HT1080 (cell line): ENCODE measurements at regions not wholly inside any gene's neighbourhood (a gene's known extent, or its start where the extent isn't known, plus 50 kb on each side); places are given as distances from the start of the nearest gene placed in this dataset.

ENCODE experiments used
- DNase-seq: peaks from one replicate; pipeline ENCODE4 v3.0.0-alpha.2; 2015; ENCODE audit warnings: low read depth

DNA sequence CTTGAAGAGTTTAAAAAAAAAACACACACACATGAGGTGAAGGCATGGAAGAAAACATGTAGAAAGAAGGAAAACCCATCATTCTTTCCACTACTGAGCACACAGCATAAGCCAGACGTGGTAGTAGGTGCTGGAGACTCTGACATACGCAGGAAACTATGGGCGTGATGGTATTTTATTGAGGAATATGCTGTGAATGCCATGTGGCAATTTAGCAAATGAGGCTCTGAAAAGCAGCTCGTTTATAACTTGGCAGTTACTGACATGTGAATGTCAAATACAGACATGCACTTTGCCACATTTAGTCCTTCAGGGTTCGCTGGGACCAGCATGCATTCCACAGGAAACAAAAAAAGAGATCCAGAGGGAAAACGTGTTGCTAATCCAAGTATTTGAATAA, 74.3 kb upstream of the IFNAR2 start:
- no peak for DNase-seq

DNA sequence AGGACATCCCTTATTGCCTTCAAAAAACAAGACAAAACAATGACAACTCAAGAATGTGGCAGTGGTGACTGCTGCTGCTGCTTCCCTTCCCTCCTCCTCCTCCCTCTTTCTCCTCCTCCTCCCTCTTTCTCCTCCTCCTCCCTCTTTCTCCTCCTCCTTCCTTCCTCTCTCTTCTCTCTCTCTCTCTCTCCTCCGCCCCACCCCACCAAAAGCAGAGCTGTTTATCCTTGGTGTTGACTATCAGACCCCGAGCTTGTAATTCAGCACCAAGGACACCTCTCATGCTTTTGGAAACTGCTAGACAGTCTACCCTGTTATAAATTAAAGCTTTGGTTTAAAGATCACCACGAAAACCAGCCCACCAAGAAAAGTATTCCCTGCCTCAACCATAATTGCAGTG, 72.4 kb upstream of the IFNAR2 start:
- no peak for DNase-seq

DNA sequence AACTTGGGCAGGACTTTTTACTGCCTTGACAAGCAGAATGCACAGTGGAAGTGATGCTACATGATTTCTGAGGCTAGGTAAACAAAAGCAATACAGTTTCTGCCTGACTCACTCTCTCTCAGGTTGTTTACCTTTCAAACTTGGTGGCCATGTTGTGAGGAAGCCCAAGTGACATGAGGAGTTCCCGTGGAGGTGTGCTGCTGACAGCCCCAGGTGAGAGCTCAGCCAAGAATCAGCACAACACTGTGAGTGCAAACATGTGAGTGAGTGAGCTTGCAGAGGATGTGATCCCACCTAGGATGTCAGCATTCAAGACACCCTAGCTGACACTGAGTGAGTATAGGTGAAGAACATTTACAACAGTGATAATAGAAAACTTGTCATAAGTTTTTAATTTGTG, 71.1 kb upstream of the IFNAR2 start:
- no peak for DNase-seq

DNA sequence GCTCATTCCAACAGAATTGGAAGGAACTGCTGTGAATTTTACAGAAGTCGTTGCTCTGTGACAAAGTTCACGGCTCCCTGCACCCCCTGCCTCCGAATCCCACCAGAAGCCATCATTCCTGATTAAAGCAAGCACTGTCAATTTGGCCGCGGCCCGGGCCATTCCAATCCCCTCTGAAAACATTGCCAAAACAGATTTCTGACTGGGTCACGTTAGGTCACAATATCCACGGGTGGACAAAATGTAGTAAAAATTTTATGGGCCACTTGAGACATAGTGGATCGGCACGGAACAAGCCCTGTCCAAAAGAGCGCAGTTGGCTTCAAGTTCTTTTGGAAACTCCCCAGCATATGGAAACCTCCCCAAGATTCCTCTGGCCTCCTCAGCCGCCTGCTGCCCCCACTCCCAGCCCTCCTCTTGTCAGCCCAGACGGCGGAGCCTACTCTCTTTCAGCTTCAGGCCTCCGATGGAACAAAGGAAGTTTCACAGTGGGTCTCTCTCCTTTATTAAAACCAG, 67.2 kb upstream of the IFNAR2 start:
- no peak for DNase-seq

DNA sequence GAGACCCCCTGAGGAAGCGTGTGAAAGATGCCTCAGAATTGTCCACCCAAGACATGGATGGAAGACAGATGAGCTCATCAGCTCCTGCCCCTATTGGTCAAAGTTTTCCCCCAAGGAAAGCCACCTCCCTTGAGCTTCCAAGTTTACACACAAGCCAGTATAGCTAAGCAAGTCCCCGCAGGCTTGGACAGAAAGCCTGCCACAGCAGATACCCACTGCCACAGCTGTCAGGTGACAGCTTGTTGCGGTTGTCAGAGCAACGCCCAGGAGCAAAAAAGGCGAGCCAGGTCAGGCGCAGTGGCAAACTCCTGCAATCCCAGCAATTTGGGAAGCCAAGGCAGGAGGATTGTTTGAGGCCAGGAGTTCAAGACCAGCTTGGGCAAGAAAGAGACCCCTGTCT, 60.9 kb upstream of the IFNAR2 start:
- DNase-seq, result no peak

DNA sequence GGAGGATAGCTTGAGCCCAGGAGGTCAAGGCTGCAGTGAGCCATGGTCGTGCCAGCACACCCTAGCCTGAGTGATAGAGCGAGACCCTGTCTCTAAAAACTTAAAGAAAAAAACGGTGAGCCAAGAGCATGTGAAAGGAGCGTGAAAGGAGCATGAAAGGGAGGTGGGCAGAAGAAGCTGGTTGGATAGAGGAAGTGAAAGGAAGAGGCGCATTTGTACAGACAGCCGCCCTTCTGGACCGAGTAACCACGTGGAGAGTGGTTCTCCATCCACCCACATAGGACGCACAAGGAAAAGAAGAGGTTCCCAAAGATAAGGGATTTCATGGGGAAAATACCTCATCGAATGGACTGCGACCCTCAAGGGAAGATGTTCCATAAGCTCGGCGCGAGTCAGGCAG, 60.4 kb upstream of the IFNAR2 start:
- DNase-seq, result no peak

DNA sequence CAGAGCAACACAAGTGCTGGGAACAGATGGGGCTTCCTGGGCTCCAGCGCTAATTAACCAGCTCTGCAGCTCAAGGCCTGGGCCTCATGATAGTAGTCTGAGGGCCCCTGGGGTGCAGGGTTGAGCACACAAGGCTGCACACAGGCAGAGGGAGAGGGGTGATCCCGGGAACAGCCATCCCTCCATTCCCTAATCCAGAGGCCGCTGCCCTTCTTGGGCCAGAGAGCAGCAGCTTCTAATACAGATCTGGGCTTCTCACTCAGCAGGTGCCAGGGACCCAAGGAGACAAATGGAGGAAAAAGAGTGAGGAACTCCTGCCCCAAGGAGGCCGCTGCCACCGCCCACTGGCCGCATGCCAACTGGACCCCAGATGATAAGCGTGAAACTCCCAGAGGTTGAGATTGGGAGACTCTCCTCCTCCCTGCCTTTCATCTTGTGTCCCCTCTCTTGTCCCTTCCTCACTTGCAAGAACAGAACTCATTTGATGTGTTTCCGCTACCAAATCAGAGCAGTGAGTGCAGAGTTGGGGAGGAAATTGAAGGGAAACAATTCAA, 58.0 kb upstream of the IFNAR2 start:
- DNase-seq, result no peak

DNA sequence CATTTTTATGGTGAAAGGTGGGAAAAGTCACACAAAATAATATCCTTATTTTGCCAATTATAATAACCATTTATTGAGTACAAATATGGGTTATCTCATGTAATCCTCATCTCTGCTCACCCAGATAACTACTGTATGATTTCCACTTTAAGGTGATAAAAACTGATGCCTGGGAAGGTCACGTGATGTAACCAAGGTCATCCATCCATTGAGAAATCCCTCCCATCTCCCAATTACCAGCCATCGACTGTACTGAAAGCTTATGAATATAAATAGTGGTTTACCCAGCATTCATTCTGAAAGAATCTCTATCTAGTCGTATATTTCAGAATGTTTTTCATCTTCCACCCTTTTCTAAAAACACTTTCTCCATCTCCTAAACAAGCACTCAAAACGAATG, 55.0 kb upstream of the IFNAR2 start:
- DNase-seq, result no peak
